HCT116 (cell line): ENCODE measurements at regions not wholly inside any gene's neighbourhood (a gene's known extent, or its start where the extent isn't known, plus 50 kb on each side); places are given as distances from the start of the nearest gene placed in this dataset.

ENCODE experiments used
- ATAC-seq: fragments of 200-7000 bp; cut with Tn5 transposase; 2 replicates; pipeline ENCODE4 v1.9.1; 2020; ENCODE audit warnings: mild to moderate bottlenecking, moderate library complexity
- BruUV-seq: library from RNA; stranded (reverse); fragments of 400-500 nt; replicated peaks from 2 replicates; lab custom pipeline; 2021; lab: Mats Ljungman, UMichigan
- CTCF ChIA-PET: fragments of 300-600 bp; sonication (Branson Sonifier 250); formaldehyde crosslinking; loops from one replicate; lab custom pipeline; 2021; ENCODE audit warnings: antibody characterized with exemption; lab: Charles Lee
- POLR2A ChIA-PET: fragments of 300-600, 350-600 bp; sonication (Branson Sonifier 250); formaldehyde crosslinking; loops from one replicate; lab custom pipeline; 2021; ENCODE audit warnings: antibody characterized with exemption; lab: Charles Lee
- RAD21 ChIA-PET, 2 experiments: fragments of 300-600 bp; sonication (Branson Sonifier 250); formaldehyde crosslinking; loops; one replicate each; lab custom pipeline; 2023; ENCODE audit warnings: low total read pairs in 2 of 2; ENCODE audit not compliant: uncharacterized antibody in 2 of 2, unreplicated experiment in 2 of 2, low non-redundant PET in 1 of 2; lab: Charles Lee
- DNase-seq: peaks from one replicate; pipeline ENCODE4 v3.0.0-alpha.2; 2010; ENCODE audit warnings: low read depth, low spot score
- H2AFZ ChIP-seq: fragments of 200-600 bp; shearing (Covaris generic), sonication (generic); 2 replicates; pipeline ENCODE4 v1.6.1; 2017; ENCODE audit warnings: low read depth, mixed run types, mixed read lengths, antibody characterized with exemption, low read length; ENCODE audit not compliant: poor library complexity, severe bottlenecking
- H3K27ac ChIP-seq: 2 replicates; pipeline ENCODE4 v1.5.1; 2012; ENCODE audit warnings: low read depth, low read length
- H3K27me3 ChIP-seq: fragments of 200-600 bp; sonication (generic); 2 replicates; pipeline ENCODE4 v1.6.1; 2016; ENCODE audit warnings: mixed run types, low read length, mixed read lengths; ENCODE audit not compliant: insufficient read depth
- H3K36me3 ChIP-seq, 2 experiments: fragments of 200-500 bp in 1 of 2; fragments of 200-600 bp in 1 of 2; sonication (Bioruptor generic) in 1 of 2; sonication (generic) in 1 of 2; 2 replicates each; pipeline versions ENCODE4 v1.5.1 to v1.6.1; 2014 to 2016; ENCODE audit warnings: low read length in 2 of 2, inconsistent platforms in 1 of 2, mixed read lengths in 1 of 2, mixed run types in 1 of 2; ENCODE audit not compliant: insufficient read depth in 2 of 2, control insufficient read depth in 1 of 2
- H3K4me1 ChIP-seq, 2 experiments: fragments of 200-600 bp in 1 of 2; sonication (generic) in 1 of 2; 2 replicates each; pipeline versions ENCODE4 v1.5.1 to v1.6.1; 2012 to 2017; ENCODE audit warnings: low read length in 2 of 2, inconsistent platforms in 1 of 2, mild to moderate bottlenecking in 1 of 2, mixed read lengths in 1 of 2, mixed run types in 1 of 2, moderate library complexity in 1 of 2; ENCODE audit not compliant: insufficient read depth in 2 of 2, control insufficient read depth in 1 of 2
- H3K4me2 ChIP-seq: fragments of 200-600 bp; sonication (generic); 2 replicates; pipeline ENCODE4 v1.6.1; 2017; ENCODE audit warnings: mixed run types, low read length, mixed read lengths
- H3K4me3 ChIP-seq, 2 experiments: fragments of 200-600 bp in 1 of 2; sonication (generic) in 1 of 2; replicated peaks in 1 of 2; 2 replicates each; pipeline ENCODE4 v1.5.1; 2011 to 2016; ENCODE audit warnings: low read length in 2 of 2, control low read depth in 1 of 2, low read depth in 1 of 2, mild to moderate bottlenecking in 1 of 2, mixed read lengths in 1 of 2, mixed run types in 1 of 2
- H3K79me2 ChIP-seq: fragments of 200-600 bp; sonication (generic); 2 replicates; pipeline ENCODE4 v1.6.1; 2017; ENCODE audit warnings: mild to moderate bottlenecking, mixed run types, low read length, moderate library complexity, mixed read lengths; ENCODE audit not compliant: insufficient read depth
- H3K9ac ChIP-seq: fragments of 200-600 bp; sonication (generic); 2 replicates; pipeline ENCODE4 v1.6.1; 2016; ENCODE audit warnings: low read length, mixed read lengths
- H3K9me2 ChIP-seq: fragments of 200-600 bp; sonication (generic), shearing (Covaris generic); 2 replicates; pipeline ENCODE4 v1.6.1; 2017; ENCODE audit warnings: mixed run types, mild to moderate bottlenecking, moderate library complexity; ENCODE audit not compliant: insufficient read depth
- H3K9me3 ChIP-seq, 2 experiments: fragments of 200-500 bp in 1 of 2; fragments of 200-600 bp in 1 of 2; sonication (Bioruptor generic) in 1 of 2; sonication (generic) in 1 of 2; 2 replicates each; pipeline ENCODE4 v1.6.1; 2014 to 2017; ENCODE audit warnings: low read length in 2 of 2, mixed read lengths in 2 of 2, inconsistent platforms in 1 of 2, low read depth in 1 of 2, mild to moderate bottlenecking in 1 of 2, mixed run types in 1 of 2, moderate library complexity in 1 of 2; ENCODE audit not compliant: control insufficient read depth in 1 of 2, insufficient read depth in 1 of 2
- H4K20me1 ChIP-seq: fragments of 200-600 bp; sonication (generic), shearing (Covaris generic); 2 replicates; pipeline ENCODE4 v1.6.1; 2017; ENCODE audit warnings: mixed run types, mild to moderate bottlenecking, moderate library complexity; ENCODE audit not compliant: insufficient read depth
- EGR1 ChIP-seq: IDR thresholded peaks from 2 replicates; pipeline ENCODE4 v1.6.1; 2012; ENCODE audit warnings: low read depth
- ELF1 ChIP-seq: IDR thresholded peaks from 2 replicates; pipeline ENCODE4 v1.6.1; 2012; ENCODE audit warnings: low read depth, borderline replicate concordance
- EZH2phosphoT487 ChIP-seq: fragments of 200-600 bp; IDR thresholded peaks from 2 replicates; pipeline ENCODE4 v1.6.1; 2018; ENCODE audit warnings: antibody characterized with exemption, borderline replicate concordance
- FOSL1 ChIP-seq: IDR thresholded peaks from 2 replicates; pipeline ENCODE4 v1.6.1; 2012; ENCODE audit warnings: low read depth
- TCF7L2 ChIP-seq: IDR thresholded peaks from 2 replicates; pipeline ENCODE4 v1.7.0; 2011; ENCODE audit warnings: borderline replicate concordance, inconsistent platforms; ENCODE audit not compliant: insufficient read depth, insufficient read length; ENCODE audit errors: extremely low read depth
- intact Hi-C: fragments of 100-400 bp; cut with micrococcal nuclease; formaldehyde crosslinking; loops from 2 replicates; pipeline ENCODE4 v1.10.0; 2022
- TF ChIP-seq, protein P1 (sequence below): IDR thresholded peaks from 2 replicates; pipeline ENCODE4 v1.6.1; 2011; ENCODE audit warnings: mild to moderate bottlenecking, low read length, moderate library complexity; ENCODE audit not compliant: insufficient replicate concordance; ENCODE audit errors: extremely low read depth

DNA sequence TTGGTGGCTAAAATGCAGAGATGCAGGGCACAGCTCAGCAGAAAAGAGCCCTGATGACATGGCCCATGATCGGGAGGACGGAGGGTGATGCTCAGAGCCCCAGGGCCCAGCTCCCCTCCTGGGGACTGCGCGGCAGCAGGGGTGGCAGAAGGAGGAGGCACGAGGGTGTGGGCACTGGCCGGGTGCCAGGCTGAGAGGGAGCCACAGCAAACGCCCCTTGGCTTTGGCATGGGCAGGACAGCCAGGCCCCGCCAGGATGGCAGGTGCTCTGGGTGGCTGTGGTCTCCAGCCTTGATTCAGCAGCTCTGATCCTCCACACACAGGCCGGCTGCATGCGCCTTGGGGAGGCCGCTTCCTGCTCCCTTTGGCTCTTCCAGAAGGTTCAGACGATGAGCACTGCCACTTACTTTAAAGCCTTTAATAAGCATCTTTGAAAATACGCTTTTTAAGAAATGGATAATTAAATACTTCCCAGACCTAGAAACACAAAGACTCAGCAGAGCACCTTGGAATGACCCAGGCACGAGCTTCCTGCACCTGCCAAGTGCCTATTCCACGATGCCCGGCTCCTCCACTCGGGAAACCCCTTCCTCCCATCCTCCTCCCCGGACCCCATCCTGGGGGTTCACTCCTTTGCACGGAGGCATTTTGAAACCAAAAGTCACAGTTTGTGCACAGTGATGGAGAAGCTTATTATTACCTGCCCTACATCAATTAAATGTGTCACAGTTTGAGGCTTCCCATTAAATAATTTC lies 78.5 kb upstream of the SNTG2 start:
- Histone ChIP-seq H3K79me2 (no peaks in the 10 kb centered on the region), H3K9me2 (no peaks in the 10 kb centered on the region), H3K4me1 (no peaks in the 10 kb centered on the region), H3K4me2 (no peak overlapping the region), H3K9me3 (no peaks in the 10 kb centered on the region), H3K36me3 (no peaks in the 10 kb centered on the region), H3K27me3 (peaks cover 23% of the 10 kb centered on the region)
- no peak for ATAC-seq
- POLR2A ChIA-PET, result no interaction called here
- intact Hi-C loops, result no loop called here
- no peak for TF ChIP-seq ELF1
- no peak for TF ChIP-seq EGR1
- no peak for TF ChIP-seq EZH2phosphoT487
- no peak for TF ChIP-seq FOSL1
- TF ChIP-seq, protein P1, sequence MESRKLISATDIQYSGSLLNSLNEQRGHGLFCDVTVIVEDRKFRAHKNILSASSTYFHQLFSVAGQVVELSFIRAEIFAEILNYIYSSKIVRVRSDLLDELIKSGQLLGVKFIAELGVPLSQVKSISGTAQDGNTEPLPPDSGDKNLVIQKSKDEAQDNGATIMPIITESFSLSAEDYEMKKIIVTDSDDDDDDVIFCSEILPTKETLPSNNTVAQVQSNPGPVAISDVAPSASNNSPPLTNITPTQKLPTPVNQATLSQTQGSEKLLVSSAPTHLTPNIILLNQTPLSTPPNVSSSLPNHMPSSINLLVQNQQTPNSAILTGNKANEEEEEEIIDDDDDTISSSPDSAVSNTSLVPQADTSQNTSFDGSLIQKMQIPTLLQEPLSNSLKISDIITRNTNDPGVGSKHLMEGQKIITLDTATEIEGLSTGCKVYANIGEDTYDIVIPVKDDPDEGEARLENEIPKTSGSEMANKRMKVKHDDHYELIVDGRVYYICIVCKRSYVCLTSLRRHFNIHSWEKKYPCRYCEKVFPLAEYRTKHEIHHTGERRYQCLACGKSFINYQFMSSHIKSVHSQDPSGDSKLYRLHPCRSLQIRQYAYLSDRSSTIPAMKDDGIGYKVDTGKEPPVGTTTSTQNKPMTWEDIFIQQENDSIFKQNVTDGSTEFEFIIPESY, result no peak
- no peak for TF ChIP-seq TCF7L2
- TF ChIP-seq, all 23 proteins: peak for 0
- Histone ChIP-seq H3K4me3 (no peak overlapping the region), H4K20me1 (no peaks in the 10 kb centered on the region), H2AFZ (no peak overlapping the region), H3K27ac (no peak overlapping the region), H3K9ac (no peak overlapping the region)
- DNase-seq, result no peak
- BruUV-seq, result no TSS peak
- ChIA-PET CTCF (no interaction called here), RAD21 (no interaction called here)
